Testis (tissue), 2 donors: ENCODE measurements at regions not wholly inside any gene's neighbourhood (a gene's known extent, or its start where the extent isn't known, plus 50 kb on each side); places are given as distances from the start of the nearest gene placed in this dataset.

Experiments used
- DNase-seq: peaks from one replicate; pipeline ENCODE4 v3.0.0-alpha.2; 2019
- H3K27ac ChIP-seq, 2 donors: fragments of 200-600 bp; sonication (generic); one replicate each; pipeline ENCODE4 v1.5.1; 2019
- H3K27me3 ChIP-seq: fragments of 200-600 bp; sonication (generic); one replicate; pipeline ENCODE4 v1.5.1; 2019
- H3K36me3 ChIP-seq: fragments of 200-600 bp; sonication (generic); one replicate; pipeline ENCODE4 v1.5.1; 2017; ENCODE audit warnings: low read depth; ENCODE audit errors: missing control alignments
- H3K4me1 ChIP-seq: fragments of 200-600 bp; sonication (generic); one replicate; pipeline ENCODE4 v1.5.1; 2019
- H3K4me3 ChIP-seq, 2 donors: fragments of 200-600 bp; sonication (generic); one replicate each; pipeline ENCODE4 v1.5.1; 2017 to 2019
- H3K9me3 ChIP-seq: fragments of 200-600 bp; sonication (generic); one replicate; pipeline ENCODE4 v1.5.1; 2017
- CTCF ChIP-seq, 3 experiments: fragments of 450-650 bp in 2 of 3; fragments of 200-600 bp in 1 of 3; sonication (generic) in 1 of 3; IDR thresholded peaks; one replicate each; pipeline ENCODE4 v1.5.1; 2016 to 2019; ENCODE audit warnings: antibody characterized with exemption in 3 of 3, mild to moderate bottlenecking in 2 of 3, moderate library complexity in 1 of 3
- POLR2A ChIP-seq: fragments of 450-650 bp; IDR thresholded peaks from one replicate; pipeline ENCODE4 v1.6.1; 2017; ENCODE audit warnings: antibody characterized with exemption, mild to moderate bottlenecking, moderate library complexity
- WGBS, 2 donors: methylation state at CpG; one replicate each; pipeline ENCODE4 v1.1.5; 2018; 5-methylcytosine and 5-hydroxymethylcytosine counted together
- intact Hi-C: fragments of 100-400 bp; cut with DNase I; formaldehyde crosslinking; loops from one replicate; pipeline ENCODE4 v1.15.1; 2023; ENCODE audit warnings: low total_unique reads

GRCh38 chr4:136241221-136241986 is 1290.9 kb downstream of the PCDH18 start:
- no peaks in the 10 kb centered on the region for H3K4me1 ChIP-seq
- H3K27me3 ChIP-seq, result no peaks in the 10 kb centered on the region
- no peak overlapping the region for H3K4me3 ChIP-seq
- TF ChIP-seq CTCF (IDR thresholded peaks at IDR 0.05), result no peak
- no peak for TF ChIP-seq POLR2A
- no peaks in the 10 kb centered on the region for H3K9me3 ChIP-seq
- 84 to 90% methylated on average over 7 of the region's 7 CpGs for WGBS, 2 donors
- no peak overlapping the region for H3K27ac ChIP-seq
- intact Hi-C loops, result no loop called here
- no peaks in the 10 kb centered on the region for H3K36me3 ChIP-seq
- DNase-seq, result no peak

- no peaks in the 10 kb centered on the region for H3K4me1 ChIP-seq
- TF ChIP-seq POLR2A (no peak), CTCF (IDR thresholded peaks at IDR 0.05) (no peak)
- no peak overlapping the region for H3K4me3 ChIP-seq
- H3K9me3 ChIP-seq, result no peaks in the 10 kb centered on the region
- no peaks in the 10 kb centered on the region for H3K36me3 ChIP-seq
- H3K27me3 ChIP-seq, result no peaks in the 10 kb centered on the region
- H3K27ac ChIP-seq, result no peak overlapping the region
- intact Hi-C loops, result no loop called here
- no peak for DNase-seq
Observed at GRCh38 chr4:136227315-136227714, 1305.0 kb downstream of the PCDH18 start.

- Histone ChIP-seq H3K9me3 (no peaks in the 10 kb centered on the region), H3K36me3 (no peaks in the 10 kb centered on the region), H3K4me3 (no peak overlapping the region), H3K27ac (no peak overlapping the region), H3K4me1 (no peaks in the 10 kb centered on the region), H3K27me3 (no peaks in the 10 kb centered on the region)
- no peak for TF ChIP-seq CTCF (IDR thresholded peaks at IDR 0.05)
- no peak for TF ChIP-seq POLR2A
- DNase-seq, result no peak
- intact Hi-C loops, result no loop called here
- 93 to 100% methylated on average over 2 to 3 of the region's 3 CpGs for WGBS, 2 donors
Observed at GRCh38 chr4:136219592-136220125, 1312.6 kb downstream of the PCDH18 start.

- intact Hi-C loops, result no loop called here
- TF ChIP-seq CTCF (IDR thresholded peaks at IDR 0.05) (no peak), POLR2A (no peak)
- 60 to 65% methylated on average over 4 of the region's 4 CpGs for WGBS, 2 donors
- Histone ChIP-seq H3K4me3 (no peak overlapping the region), H3K36me3 (no peaks in the 10 kb centered on the region), H3K27ac (no peak overlapping the region), H3K9me3 (no peaks in the 10 kb centered on the region), H3K27me3 (no peaks in the 10 kb centered on the region), H3K4me1 (no peaks in the 10 kb centered on the region)
- DNase-seq, result no peak
Observed at GRCh38 chr4:136203199-136203598, 1329.1 kb downstream of the PCDH18 start.

- Histone ChIP-seq H3K4me3 (no peak overlapping the region), H3K27ac (no peak overlapping the region), H3K27me3 (no peaks in the 10 kb centered on the region), H3K36me3 (no peaks in the 10 kb centered on the region), H3K9me3 (no peaks in the 10 kb centered on the region), H3K4me1 (no peaks in the 10 kb centered on the region)
- no peak for DNase-seq
- TF ChIP-seq CTCF (IDR thresholded peaks at IDR 0.05) (no peak), POLR2A (no peak)
- WGBS, 2 donors, result 87 to 96% methylated on average over 1 of the region's 1 CpG
- intact Hi-C loops, result no loop called here
Observed at GRCh38 chr4:136198358-136198757, 1333.9 kb downstream of the PCDH18 start.
